ENCODE measurements at regions not wholly inside any gene's neighbourhood (a gene's known extent, or its start where the extent isn't known, plus 50 kb on each side); places are given as distances from the start of the nearest gene placed in this dataset.

GRCh38 chr5:174556756-174557155 is 167.6 kb upstream of the MSX2 start:
- TF ChIP-seq REST (IDR thresholded peaks at IDR 0.05; ENCODE audit: insufficient replicate concordance, low read depth) (no peak), POLR2AphosphoS5 (IDR thresholded peaks at IDR 0.05; ENCODE audit: low read depth) (no peak), CTCF (IDR thresholded peaks at IDR 0.05; ENCODE audit: insufficient read depth, low read length) (no peak), SPI1 (IDR thresholded peaks at IDR 0.05; ENCODE audit: borderline replicate concordance, low read depth) (no peak)
- DNase-seq (ENCODE audit: low read depth in 1 of 2, low spot score in 1 of 2) = no peak
- no peak overlapping the region for H3K4me3 ChIP-seq (replicated peaks; ENCODE audit: insufficient read depth, low read length)
- H3K27ac ChIP-seq (replicated peaks) = no peak overlapping the region
- H3K27me3 ChIP-seq (ENCODE audit: insufficient read depth, poor library complexity, severe bottlenecking) = no peaks in the 10 kb centered on the region

GRCh38 chr5:174558190-174558589 is 166.2 kb upstream of the MSX2 start:
- H3K27ac ChIP-seq (replicated peaks) = no peak overlapping the region
- TF ChIP-seq GABPA (IDR thresholded peaks at IDR 0.05; ENCODE audit: low read depth) = no peak
- no peak for TF ChIP-seq REST (IDR thresholded peaks at IDR 0.05; ENCODE audit: insufficient replicate concordance, low read depth)
- TF ChIP-seq SPI1 (IDR thresholded peaks at IDR 0.05; ENCODE audit: borderline replicate concordance, low read depth) = no peak
- no peak for TF ChIP-seq POLR2AphosphoS5 (IDR thresholded peaks at IDR 0.05; ENCODE audit: low read depth)
- no peak for TF ChIP-seq CTCF (IDR thresholded peaks at IDR 0.05; ENCODE audit: insufficient read depth, low read length)
- no peak for DNase-seq (ENCODE audit: low read depth in 1 of 2, low spot score in 1 of 2)

GRCh38 chr5:174559141-174559540 is 165.2 kb upstream of the MSX2 start:
- Histone ChIP-seq H3K27ac (replicated peaks) (no peak overlapping the region), H3K27me3 (ENCODE audit: insufficient read depth, poor library complexity, severe bottlenecking) (no peaks in the 10 kb centered on the region), H3K4me3 (replicated peaks; ENCODE audit: insufficient read depth, low read length) (no peak overlapping the region)
- TF ChIP-seq POLR2AphosphoS5 (IDR thresholded peaks at IDR 0.05; ENCODE audit: low read depth) (no peak), GABPA (IDR thresholded peaks at IDR 0.05; ENCODE audit: low read depth) (no peak), REST (IDR thresholded peaks at IDR 0.05; ENCODE audit: insufficient replicate concordance, low read depth) (no peak), SPI1 (IDR thresholded peaks at IDR 0.05; ENCODE audit: borderline replicate concordance, low read depth) (no peak), CTCF (IDR thresholded peaks at IDR 0.05; ENCODE audit: insufficient read depth, low read length) (no peak)
- DNase-seq (ENCODE audit: low read depth in 1 of 2, low spot score in 1 of 2) = no peak

More at GRCh38 chr5:174558190-174558589, 166.2 kb upstream of the MSX2 start:
- no peak overlapping the region for H3K4me3 ChIP-seq (replicated peaks; ENCODE audit: insufficient read depth, low read length)
- no peaks in the 10 kb centered on the region for H3K27me3 ChIP-seq (ENCODE audit: insufficient read depth, poor library complexity, severe bottlenecking)
